Testis (tissue), 2 donors: ENCODE measurements at regions not wholly inside any gene's neighbourhood (a gene's known extent, or its start where the extent isn't known, plus 50 kb on each side); places are given as distances from the start of the nearest gene placed in this dataset.

ENCODE experiments used
- POLR2A ChIP-seq: fragments of 450-650 bp; IDR thresholded peaks from one replicate; pipeline ENCODE4 v1.6.1; 2017; ENCODE audit warnings: antibody characterized with exemption, mild to moderate bottlenecking, moderate library complexity
- TF ChIP-seq, protein P1 (sequence below), 3 experiments: fragments of 450-650 bp in 2 of 3; fragments of 200-600 bp in 1 of 3; sonication (generic) in 1 of 3; IDR thresholded peaks; one replicate each; pipeline ENCODE4 v1.5.1; 2016 to 2019; ENCODE audit warnings: antibody characterized with exemption in 3 of 3, mild to moderate bottlenecking in 2 of 3, moderate library complexity in 1 of 3

DNA sequence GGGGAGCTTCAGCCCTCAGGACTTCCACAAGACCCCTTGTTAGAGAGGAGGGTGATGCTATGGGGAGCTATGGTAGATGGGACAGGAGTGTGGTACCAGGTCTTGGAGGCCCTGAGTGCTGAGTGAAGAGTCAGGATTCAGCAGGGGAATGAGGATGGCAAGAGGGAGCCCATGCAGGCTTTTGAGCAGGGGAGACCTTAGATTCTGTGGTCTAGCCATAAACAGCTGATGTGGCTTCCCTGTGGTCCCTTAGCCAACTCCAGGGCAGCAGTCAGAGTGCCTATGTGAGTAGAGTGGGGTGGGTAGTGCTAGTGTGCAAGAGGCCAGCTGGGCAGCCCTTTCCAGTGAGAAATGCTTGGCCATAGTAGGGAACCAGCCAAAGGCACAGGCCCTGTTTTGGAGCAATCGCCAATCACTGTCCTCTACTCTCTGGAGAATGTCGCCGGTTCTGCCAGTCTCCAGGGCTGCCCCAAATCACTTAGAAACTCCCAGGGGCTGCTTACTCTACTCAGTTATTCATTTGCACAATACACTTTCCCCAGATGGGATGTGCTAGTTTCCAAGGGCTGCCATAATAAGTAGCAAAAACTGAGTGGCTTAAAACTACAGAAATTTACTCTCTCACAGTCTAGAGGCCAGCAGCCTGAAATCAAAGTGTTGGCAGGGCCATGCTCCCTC lies 310.5 kb downstream of the SMAD2 start:
- TF ChIP-seq, protein P1, sequence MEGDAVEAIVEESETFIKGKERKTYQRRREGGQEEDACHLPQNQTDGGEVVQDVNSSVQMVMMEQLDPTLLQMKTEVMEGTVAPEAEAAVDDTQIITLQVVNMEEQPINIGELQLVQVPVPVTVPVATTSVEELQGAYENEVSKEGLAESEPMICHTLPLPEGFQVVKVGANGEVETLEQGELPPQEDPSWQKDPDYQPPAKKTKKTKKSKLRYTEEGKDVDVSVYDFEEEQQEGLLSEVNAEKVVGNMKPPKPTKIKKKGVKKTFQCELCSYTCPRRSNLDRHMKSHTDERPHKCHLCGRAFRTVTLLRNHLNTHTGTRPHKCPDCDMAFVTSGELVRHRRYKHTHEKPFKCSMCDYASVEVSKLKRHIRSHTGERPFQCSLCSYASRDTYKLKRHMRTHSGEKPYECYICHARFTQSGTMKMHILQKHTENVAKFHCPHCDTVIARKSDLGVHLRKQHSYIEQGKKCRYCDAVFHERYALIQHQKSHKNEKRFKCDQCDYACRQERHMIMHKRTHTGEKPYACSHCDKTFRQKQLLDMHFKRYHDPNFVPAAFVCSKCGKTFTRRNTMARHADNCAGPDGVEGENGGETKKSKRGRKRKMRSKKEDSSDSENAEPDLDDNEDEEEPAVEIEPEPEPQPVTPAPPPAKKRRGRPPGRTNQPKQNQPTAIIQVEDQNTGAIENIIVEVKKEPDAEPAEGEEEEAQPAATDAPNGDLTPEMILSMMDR (IDR thresholded peaks at IDR 0.05), result no peak
- no peak for TF ChIP-seq POLR2A
